Stimulated activated CD8-positive, alpha-beta memory T cell treated with anti-CD3 and anti-CD28 coated beads, Interleukin-15, amount 100 ng/mL, for 48 hours (primary cell): ENCODE measurements at regions not wholly inside any gene's neighbourhood (a gene's known extent, or its start where the extent isn't known, plus 50 kb on each side); places are given as distances from the start of the nearest gene placed in this dataset.
A peak's percentile ranks its signal among the peaks of the same experiment; 100 is the strongest.

Source experiments
- DNase-seq, 2 donors: peaks; one replicate each; pipeline ENCODE4 v3.0.0-alpha.2; 2020; ENCODE audit warnings: low read depth in 2 of 2

GRCh38 chr10:63708421-63708820 lies 187.2 kb downstream of the REEP3 start:
- DNase-seq = no peak

DNA sequence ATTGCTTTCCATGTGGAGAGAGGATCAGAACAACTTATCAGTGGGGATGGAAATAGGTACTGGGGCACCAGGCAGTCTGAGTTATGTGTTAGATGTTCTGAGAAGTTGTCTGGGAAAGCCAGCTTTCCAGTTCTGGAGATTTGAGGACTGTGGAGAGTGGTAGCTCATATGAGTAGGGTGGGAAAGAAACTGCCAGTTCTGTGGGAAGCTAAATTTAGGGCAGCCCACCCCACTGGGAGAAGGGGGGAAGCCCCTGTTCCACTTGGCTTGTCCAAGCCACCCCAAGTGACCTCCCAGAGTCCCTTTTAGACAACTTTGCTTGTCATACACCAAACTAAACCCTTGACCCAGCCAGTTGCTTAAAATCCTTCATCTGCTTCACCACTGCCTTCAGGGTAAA lies 189.5 kb downstream of the REEP3 start:
- DNase-seq = no peak

DNA sequence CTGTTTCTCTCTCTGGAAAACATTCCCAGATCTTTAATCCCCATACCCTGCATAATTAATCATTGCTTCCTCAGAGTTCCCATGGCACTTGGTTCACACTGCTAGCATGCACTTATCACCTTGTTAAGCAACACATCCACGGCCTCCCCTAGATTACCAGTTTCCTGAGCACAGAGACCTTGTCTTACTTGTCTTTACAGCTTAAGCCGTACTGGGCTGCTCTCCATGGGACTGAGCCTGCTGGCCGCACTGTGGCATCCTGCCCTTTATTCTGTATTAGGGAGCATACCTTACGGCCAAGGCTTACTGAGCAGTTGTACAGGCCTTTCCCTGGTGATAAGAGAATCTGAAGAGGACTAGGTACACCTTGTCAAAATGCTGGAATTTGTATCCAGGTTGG lies 190.2 kb downstream of the REEP3 start:
- DNase-seq = no peak

DNA sequence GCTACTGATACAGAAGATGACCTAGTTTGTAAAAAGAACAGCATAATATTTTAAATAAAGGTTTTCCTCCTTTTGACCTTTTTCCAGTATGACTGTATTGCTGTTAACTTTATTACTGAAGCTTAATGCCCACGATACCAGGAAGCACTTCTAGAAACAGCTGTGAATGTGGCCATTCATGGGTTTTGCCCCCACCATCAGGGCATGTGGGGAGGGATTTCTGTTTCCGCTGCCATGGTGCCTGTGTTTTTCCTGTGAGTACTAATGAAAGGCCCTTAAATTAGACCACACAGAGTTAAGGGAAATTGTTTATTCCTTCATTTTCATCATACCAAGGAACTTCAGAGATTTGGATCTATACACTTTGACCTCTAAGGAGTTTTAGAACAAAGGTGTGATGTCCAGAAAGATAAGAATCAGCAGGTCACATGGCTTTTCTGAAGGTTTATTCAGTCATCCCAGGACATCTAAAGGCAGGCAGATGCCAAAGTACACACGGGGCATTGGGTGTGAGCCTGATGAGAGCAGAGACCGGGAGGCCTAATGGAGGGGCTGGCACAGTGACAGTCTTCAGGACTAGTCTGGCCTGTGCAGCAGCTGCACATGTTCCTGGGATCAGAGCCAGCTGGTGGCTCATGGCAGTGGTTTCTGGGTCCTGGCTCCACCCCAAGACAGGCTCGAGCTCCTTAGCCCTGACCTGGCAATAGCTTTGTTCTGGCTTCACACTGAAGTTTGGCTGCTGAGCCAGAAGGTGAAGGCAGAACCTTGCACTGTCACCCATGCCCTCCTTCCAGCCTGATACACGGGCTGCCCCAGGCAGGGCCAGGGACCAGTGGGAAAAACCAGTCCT lies 190.9 kb downstream of the REEP3 start:
- no peak for DNase-seq

- DNase-seq = no peak
Measured at GRCh38 chr10:63712717-63713115, 191.5 kb downstream of the REEP3 start.

GRCh38 chr10:63713191-63714144 lies 192.3 kb downstream of the REEP3 start:
- no peak for DNase-seq

DNA sequence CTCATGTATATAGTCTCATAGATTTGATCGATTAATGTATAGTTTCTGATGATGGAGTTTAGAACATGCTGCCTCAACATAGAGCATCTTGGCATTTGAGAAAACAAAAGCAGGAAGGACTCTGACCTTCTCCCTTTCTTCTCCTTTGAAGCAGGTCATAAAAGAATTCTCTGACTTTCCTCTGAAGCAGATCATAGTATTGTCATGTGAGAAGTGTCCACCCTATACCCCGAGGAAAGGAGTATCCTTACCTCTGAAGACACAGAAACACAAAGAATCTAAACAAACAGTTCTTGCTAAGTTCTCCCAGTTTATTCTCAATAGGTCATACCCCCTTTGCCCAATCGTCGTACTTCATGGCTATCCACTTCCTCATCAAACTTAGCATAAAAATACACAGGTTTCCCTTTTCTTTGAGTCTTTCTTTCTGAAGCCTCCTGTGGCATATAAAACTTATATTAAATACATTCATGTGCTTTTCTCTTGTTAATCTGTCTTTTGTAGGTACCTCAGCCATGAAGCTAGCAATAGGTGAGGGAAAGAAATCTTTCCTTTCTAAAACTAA lies 194.9 kb downstream of the REEP3 start:
- DNase-seq = no peak

GRCh38 chr10:63717027-63717715 lies 196.0 kb downstream of the REEP3 start:
- no peak for DNase-seq

DNA sequence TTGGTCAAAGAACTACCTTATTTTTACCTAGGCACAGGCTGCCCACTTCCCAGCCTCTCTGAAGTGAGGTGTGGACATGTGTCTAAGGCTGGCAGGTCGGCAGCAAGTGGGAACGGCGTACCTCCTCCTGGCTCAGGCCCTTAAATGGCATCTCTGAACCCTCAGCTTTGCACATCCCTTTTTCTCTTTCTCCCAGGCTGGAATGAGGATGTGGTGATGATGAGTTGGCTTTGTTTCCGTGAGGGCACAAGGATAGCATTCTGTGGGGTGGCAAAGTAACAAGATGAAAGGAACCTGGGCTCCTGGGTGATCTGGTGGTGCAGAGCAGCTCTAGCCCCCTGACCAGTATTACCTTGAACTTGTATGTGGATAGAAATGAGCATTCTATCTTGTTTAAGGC lies 196.8 kb downstream of the REEP3 start:
- DNase-seq = no peak

DNA sequence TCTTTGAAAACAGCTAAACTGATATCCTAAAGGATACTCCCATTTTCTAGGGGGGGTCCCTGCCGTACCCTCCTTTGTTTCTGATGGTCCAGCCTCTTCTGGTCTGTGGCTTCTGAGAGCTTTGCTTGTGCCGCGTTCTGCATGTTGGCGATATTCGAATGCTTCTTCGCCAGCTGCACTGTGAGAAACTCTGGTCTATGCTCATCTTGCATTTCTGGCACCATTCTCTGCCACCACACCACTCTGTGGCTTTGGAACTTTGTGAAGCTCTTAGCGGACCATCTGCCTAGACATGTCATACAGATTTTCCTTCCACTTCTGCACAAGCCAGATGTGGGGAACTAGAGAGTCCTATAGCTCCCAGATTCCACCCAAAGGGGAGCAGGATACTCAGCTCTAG lies 197.2 kb downstream of the REEP3 start:
- no peak for DNase-seq

DNA sequence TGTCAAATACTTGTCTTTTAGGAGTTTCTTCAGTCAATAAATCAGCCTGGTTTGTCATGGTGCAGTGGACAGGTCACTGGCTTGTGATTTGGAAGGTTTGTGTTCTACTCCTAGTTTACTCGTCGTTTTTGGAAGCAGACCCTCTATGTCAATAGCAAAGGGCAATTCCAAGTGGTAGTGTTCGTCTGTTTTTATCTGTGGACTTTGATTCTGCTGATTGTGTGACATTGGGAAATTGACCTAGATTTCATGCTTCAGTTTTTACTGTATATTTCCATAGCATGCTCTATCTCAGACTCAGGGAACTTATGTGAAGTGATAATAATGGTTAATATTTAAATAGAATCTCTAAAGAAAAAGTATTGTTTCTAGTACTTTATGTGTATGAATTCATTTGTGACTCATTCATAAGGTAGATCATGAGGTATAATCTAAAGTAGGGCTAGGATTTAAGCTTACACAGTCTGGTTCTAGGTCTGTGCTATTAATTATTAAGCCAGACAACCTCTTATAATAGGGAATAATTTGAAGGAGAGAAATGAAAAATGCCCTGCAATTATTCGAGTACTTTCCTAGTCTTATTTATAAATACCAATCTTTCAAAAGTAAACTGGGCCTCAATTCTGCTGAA lies 198.1 kb downstream of the REEP3 start:
- DNase-seq = no peak

GRCh38 chr10:63720072-63720537 lies 198.9 kb downstream of the REEP3 start:
- DNase-seq = peak; percentile 4 to 9

DNA sequence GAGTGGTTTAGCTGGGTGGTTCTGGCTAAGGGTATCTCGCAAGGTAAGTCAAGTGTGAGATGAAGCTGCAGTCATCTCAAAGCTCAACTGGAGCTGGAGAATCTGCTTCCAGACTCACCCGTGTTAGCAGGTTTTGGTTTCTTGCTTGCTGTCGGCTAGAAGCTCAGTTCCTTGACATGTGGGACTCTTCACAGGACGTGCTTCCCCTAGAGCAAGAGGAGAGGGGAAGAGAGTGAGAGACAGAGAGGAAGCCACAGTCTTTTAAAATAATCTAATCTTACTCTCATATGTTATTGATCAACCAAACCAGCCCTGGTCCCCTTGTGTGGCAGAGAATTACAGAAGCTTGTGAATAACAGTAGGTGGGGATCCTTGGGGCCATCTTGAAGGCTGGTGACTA lies 199.5 kb downstream of the REEP3 start:
- no peak for DNase-seq

GRCh38 chr10:63722537-63722936 lies 201.3 kb downstream of the REEP3 start:
- no peak for DNase-seq

GRCh38 chr10:63723320-63723719 lies 202.1 kb downstream of the REEP3 start:
- no peak for DNase-seq

GRCh38 chr10:63723741-63724140 lies 202.5 kb downstream of the REEP3 start:
- DNase-seq = no peak

- DNase-seq = no peak
Measured at GRCh38 chr10:63724922-63725321, 203.7 kb downstream of the REEP3 start.

DNA sequence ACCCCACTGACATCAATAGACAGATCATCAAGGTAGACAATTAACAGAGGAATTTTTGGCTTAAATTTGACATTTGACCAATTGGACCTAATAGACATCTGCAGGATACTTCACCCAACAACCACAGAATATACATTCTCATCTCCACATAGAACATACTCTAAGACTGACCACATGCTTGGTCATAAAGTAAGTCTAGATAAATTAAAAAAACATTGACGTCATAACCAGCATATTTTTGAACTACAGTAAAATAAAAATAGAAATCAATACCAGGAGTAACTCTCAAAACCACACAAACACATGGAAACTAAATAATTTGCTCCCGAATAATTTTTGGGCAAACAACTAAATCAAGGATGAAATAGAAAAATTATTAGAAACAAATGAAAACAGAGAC lies 205.7 kb downstream of the REEP3 start:
- DNase-seq = no peak

DNA sequence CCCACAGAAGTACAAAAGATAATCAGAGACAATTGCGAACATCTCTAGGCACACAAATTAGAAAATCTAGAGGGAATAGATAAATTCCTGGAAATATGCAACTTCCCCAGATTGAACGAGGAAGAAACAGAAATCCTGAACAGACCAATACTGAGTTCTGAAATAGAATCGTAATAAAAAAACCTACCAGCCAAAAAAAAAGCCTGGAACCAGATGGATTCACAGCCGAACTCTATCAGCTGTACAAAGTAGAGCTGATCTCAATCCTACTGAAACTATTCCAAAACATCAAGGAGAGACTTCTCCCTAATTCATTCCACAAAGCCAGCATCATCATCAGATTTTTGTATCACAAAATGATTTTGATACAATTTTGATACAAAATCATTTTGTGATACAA lies 206.4 kb downstream of the REEP3 start:
- DNase-seq = no peak

GRCh38 chr10:63735305-63735704 lies 214.1 kb downstream of the REEP3 start:
- DNase-seq = no peak

DNA sequence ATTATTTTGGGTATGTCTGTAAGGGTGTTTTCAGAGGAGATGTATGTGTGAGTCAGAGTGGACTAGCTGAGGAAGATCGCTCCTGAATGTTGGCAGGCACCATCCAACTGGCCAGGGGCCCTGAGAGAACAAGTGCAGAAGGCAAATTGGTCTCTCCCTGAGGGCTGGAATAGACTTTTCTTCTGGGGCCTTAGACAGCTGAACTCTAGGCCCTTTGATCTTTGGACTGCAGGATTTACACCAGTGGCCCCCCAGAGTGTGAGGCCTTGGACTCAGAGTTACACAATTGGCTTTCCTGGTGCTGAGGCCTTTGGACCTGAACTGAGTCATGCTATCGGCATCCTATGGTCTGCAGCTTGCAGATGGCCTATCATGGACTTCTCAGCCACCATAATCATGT lies 217.2 kb downstream of the REEP3 start:
- no peak for DNase-seq
